ENCODE measurements at regions not wholly inside any gene's neighbourhood (a gene's known extent, or its start where the extent isn't known, plus 50 kb on each side); places are given as distances from the start of the nearest gene placed in this dataset.
"Not testable (repeated sequence)": the region's sequence is repeated elsewhere in the genome, so short reads cannot be mapped to it uniquely, and the experiment has no call there.

DNA sequence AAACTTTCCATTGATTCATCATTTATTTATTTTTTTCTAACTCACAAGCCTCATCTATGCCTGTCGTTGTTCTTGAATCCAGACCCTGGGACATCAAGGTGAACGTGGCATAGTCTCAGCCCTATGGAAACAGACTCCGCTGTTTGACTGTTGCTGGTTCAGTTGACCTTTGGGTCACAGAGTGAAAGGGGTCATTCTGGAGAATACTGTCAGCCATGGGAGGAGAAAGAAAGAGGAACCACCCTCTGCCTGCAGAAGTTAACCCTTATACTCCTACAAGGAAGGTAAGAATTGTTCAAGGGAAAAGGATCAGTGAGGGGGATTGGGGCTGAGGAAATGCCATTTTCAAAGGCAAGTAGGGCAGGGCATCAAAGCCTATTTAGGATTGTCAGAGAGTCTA is 387.6 kb upstream of the MAF start:
- TF ChIP-seq, protein P1, sequence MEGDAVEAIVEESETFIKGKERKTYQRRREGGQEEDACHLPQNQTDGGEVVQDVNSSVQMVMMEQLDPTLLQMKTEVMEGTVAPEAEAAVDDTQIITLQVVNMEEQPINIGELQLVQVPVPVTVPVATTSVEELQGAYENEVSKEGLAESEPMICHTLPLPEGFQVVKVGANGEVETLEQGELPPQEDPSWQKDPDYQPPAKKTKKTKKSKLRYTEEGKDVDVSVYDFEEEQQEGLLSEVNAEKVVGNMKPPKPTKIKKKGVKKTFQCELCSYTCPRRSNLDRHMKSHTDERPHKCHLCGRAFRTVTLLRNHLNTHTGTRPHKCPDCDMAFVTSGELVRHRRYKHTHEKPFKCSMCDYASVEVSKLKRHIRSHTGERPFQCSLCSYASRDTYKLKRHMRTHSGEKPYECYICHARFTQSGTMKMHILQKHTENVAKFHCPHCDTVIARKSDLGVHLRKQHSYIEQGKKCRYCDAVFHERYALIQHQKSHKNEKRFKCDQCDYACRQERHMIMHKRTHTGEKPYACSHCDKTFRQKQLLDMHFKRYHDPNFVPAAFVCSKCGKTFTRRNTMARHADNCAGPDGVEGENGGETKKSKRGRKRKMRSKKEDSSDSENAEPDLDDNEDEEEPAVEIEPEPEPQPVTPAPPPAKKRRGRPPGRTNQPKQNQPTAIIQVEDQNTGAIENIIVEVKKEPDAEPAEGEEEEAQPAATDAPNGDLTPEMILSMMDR (IDR thresholded peaks at IDR 0.05) = no peak
- no peak overlapping the region for H3K27ac ChIP-seq
- no peaks in the 10 kb centered on the region for H3K36me3 ChIP-seq (ENCODE audit: control insufficient read depth, insufficient read depth, low read length)
- no peaks in the 10 kb centered on the region for H3K9me3 ChIP-seq (ENCODE audit: control insufficient read depth, low read length)
- no peak overlapping the region for H3K9ac ChIP-seq
- H3K4me3 ChIP-seq (ENCODE audit: low read depth, low read length) = no peak overlapping the region
- H3K4me2 ChIP-seq (ENCODE audit: low read length) = no peak overlapping the region
- no peaks in the 10 kb centered on the region for H3K4me1 ChIP-seq
- no peaks in the 10 kb centered on the region for H3K79me2 ChIP-seq
- H3K27me3 ChIP-seq (ENCODE audit: control insufficient read depth, insufficient read depth, low read length) = no peaks in the 10 kb centered on the region
- H2AFZ ChIP-seq = no peak overlapping the region

DNA sequence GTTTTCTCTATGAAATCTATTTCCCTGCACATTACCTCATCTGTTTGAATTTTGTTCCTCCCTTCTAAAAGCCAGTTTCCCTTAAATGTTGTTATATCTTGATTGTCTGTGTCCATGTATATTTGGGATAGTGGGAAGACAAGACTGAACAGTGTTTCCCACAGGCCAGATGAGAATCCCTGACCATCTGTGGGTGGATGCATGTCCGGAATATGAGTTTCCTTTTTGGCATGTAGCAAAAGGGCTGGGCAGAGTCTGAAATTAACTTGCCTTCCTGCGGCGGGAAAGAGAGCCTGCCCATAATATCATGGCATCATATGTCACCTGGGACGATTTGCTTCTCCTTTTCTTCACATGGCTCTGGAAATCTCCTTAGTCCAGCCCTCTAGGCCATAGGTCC is 385.8 kb upstream of the MAF start:
- no peaks in the 10 kb centered on the region for H3K9me3 ChIP-seq (ENCODE audit: control insufficient read depth, low read length)
- H3K4me1 ChIP-seq = no peaks in the 10 kb centered on the region
- H3K27ac ChIP-seq = no peak overlapping the region
- no peak overlapping the region for H3K4me2 ChIP-seq (ENCODE audit: low read length)
- no peaks in the 10 kb centered on the region for H3K36me3 ChIP-seq (ENCODE audit: control insufficient read depth, insufficient read depth, low read length)
- TF ChIP-seq, protein P1 (IDR thresholded peaks at IDR 0.05) = no peak
- H3K27me3 ChIP-seq (ENCODE audit: control insufficient read depth, insufficient read depth, low read length) = no peaks in the 10 kb centered on the region
- H3K79me2 ChIP-seq = no peaks in the 10 kb centered on the region
- H2AFZ ChIP-seq = no peak overlapping the region
- no peak overlapping the region for H3K9ac ChIP-seq
- H3K4me3 ChIP-seq (ENCODE audit: low read depth, low read length) = no peak overlapping the region

DNA sequence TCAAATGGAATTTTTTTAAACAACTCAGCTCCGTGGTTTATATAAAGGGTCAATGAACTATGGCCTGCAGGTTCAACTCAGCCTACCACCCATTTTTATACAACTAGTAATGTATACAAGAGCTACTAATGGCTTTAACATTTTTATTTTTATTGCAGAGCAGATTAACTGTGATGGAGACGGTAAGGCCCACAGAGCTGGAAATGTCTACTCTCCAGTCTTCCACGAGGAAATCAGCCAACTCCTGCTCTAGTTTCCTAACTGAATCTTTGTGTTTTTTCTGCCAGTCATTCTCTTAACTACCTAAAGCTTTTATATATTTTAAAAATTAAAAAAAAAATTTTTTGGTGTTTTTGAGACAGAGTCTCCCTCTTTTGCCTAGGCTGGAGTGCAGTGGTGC is 385.1 kb upstream of the MAF start:
- no peaks in the 10 kb centered on the region for H3K27me3 ChIP-seq (ENCODE audit: control insufficient read depth, insufficient read depth, low read length)

DNA sequence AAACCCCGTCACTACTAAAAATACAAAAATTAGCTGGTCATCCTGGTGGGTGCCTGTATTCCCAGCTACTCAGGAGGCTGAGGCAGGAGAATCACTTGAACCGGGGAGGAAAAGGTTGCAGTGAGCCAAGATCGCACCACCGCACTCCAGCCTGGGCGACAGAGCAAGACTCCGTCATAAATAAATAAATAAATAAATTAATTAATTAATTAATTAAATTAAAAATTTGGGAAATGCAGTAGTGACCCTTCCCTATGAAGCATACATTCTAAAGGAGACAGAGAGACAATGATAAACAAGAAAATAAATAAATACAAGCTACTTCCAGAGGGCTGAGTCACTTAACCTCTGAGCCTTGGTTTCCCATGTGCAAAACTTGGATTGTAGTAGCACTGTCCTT is 383.6 kb upstream of the MAF start:
- H3K79me2 ChIP-seq; H3K4me3 ChIP-seq (ENCODE audit: low read depth, low read length); H3K27ac ChIP-seq; H3K36me3 ChIP-seq (ENCODE audit: control insufficient read depth, insufficient read depth, low read length); H3K9ac ChIP-seq; H3K4me2 ChIP-seq (ENCODE audit: low read length); H3K4me1 ChIP-seq; H2AFZ ChIP-seq; H3K9me3 ChIP-seq (ENCODE audit: control insufficient read depth, low read length); H3K27me3 ChIP-seq (ENCODE audit: control insufficient read depth, insufficient read depth, low read length): not testable (repeated sequence)

More for the DNA sequence above, 385.1 kb upstream of the MAF start:
- Histone ChIP-seq H3K9ac (no peak overlapping the region), H2AFZ (no peak overlapping the region), H3K4me1 (no peaks in the 10 kb centered on the region), H3K79me2 (no peaks in the 10 kb centered on the region), H3K27ac (no peak overlapping the region), H3K36me3 (ENCODE audit: control insufficient read depth, insufficient read depth, low read length) (no peaks in the 10 kb centered on the region), H3K4me3 (ENCODE audit: low read depth, low read length) (no peak overlapping the region), H3K9me3 (ENCODE audit: control insufficient read depth, low read length) (no peaks in the 10 kb centered on the region), H3K4me2 (ENCODE audit: low read length) (no peak overlapping the region)
- TF ChIP-seq, protein P1 (IDR thresholded peaks at IDR 0.05) = no peak

- Histone ChIP-seq H2AFZ (no peak overlapping the region), H3K4me1 (no peaks in the 10 kb centered on the region), H3K36me3 (ENCODE audit: control insufficient read depth, insufficient read depth, low read length) (no peaks in the 10 kb centered on the region), H3K4me3 (ENCODE audit: low read depth, low read length) (no peak overlapping the region), H3K9me3 (ENCODE audit: control insufficient read depth, low read length) (no peaks in the 10 kb centered on the region), H3K4me2 (ENCODE audit: low read length) (no peak overlapping the region), H3K79me2 (no peaks in the 10 kb centered on the region), H3K27me3 (ENCODE audit: control insufficient read depth, insufficient read depth, low read length) (no peaks in the 10 kb centered on the region), H3K27ac (no peak overlapping the region), H3K9ac (no peak overlapping the region)
- TF ChIP-seq, protein P1 (IDR thresholded peaks at IDR 0.05) = no peak
These were observed 382.3 kb upstream of the MAF start for GRCh38 chr16:79982862-79983261.

Measured in parathyroid adenoma (tissue), 2 donors.